ENCODE measurements at regions not wholly inside any gene's neighbourhood (a gene's known extent, or its start where the extent isn't known, plus 50 kb on each side); places are given as distances from the start of the nearest gene placed in this dataset.

GRCh38 chr3:5068531-5069050 is 53.5 kb upstream of the ARL8B start:
- no peak overlapping the region for H3K4me3 ChIP-seq (IDR thresholded peaks at IDR 0.05; ENCODE audit: insufficient read depth, low read depth, low read length)

DNA sequence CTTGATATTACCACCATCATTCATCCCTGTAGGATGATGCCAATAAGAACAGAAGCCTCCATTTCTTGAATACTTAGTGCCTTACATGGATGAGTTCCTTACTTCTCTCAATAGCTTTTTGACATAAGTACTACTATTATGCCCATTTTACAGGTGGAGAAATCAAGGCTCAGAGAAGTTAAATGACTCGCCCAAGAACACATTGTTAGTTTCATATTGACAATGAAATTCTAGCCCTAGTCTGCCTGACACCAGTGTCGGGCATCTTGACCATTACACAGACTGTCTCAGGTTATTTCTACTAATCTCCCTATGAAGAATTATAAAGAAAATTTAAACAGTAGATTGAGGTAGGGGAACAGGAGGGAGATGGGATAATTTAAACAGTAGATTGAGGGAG is 52.5 kb upstream of the ARL8B start:
- Histone ChIP-seq H3K4me2 (no peak overlapping the region), H3K9ac (no peak overlapping the region), H3K36me3 (ENCODE audit: insufficient read depth) (no peaks in the 10 kb centered on the region), H3K27me3 (ENCODE audit: insufficient read depth, low read depth) (no peaks in the 10 kb centered on the region), H4K20me1 (ENCODE audit: insufficient read depth) (no peaks in the 10 kb centered on the region), H3K4me3 (IDR thresholded peaks at IDR 0.05; ENCODE audit: insufficient read depth, low read depth, low read length) (no peak overlapping the region), H3K4me1 (ENCODE audit: low read depth, poor library complexity, severe bottlenecking) (no peaks in the 10 kb centered on the region), H2AFZ (ENCODE audit: low read depth) (no peak overlapping the region), H3K27ac (no peak overlapping the region), H3K79me2 (ENCODE audit: insufficient read depth, low read depth) (no peaks in the 10 kb centered on the region)
- TF ChIP-seq CTCF (conservative IDR thresholded peaks at IDR 0.05; ENCODE audit: low read depth, low read length) = no peak

More at GRCh38 chr3:5068531-5069050, 53.5 kb upstream of the ARL8B start:
- Histone ChIP-seq H3K27ac (no peak overlapping the region), H3K36me3 (ENCODE audit: insufficient read depth) (no peaks in the 10 kb centered on the region), H3K79me2 (ENCODE audit: insufficient read depth, low read depth) (no peaks in the 10 kb centered on the region), H4K20me1 (ENCODE audit: insufficient read depth) (no peaks in the 10 kb centered on the region), H3K9ac (no peak overlapping the region), H3K4me2 (no peak overlapping the region), H2AFZ (ENCODE audit: low read depth) (no peak overlapping the region), H3K27me3 (ENCODE audit: insufficient read depth, low read depth) (no peaks in the 10 kb centered on the region), H3K4me1 (ENCODE audit: low read depth, poor library complexity, severe bottlenecking) (no peaks in the 10 kb centered on the region)
- no peak for TF ChIP-seq CTCF (conservative IDR thresholded peaks at IDR 0.05; ENCODE audit: low read depth, low read length)

DNA sequence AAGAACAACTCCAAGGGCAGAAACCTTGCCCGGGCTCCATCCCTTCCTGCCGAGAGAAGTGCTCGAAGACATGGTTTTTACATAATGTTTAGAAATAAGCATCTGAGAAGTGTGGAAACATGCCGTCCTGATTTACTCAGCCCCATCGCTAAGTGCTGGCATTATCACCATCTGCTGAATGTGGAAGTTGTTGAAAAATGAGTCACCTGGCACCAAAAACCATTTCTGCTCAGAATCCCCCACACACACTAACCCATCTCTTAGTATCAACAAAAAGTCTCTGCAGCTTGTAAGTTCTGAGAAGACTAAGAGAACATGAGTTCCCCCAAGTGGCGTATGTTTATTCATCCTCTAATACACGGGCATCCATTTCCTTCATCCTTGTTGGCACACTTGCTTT is 51.0 kb upstream of the ARL8B start:
- H4K20me1 ChIP-seq (ENCODE audit: insufficient read depth) = no peaks in the 10 kb centered on the region
- H3K4me3 ChIP-seq (IDR thresholded peaks at IDR 0.05; ENCODE audit: insufficient read depth, low read depth, low read length) = no peak overlapping the region
- H3K27me3 ChIP-seq (ENCODE audit: insufficient read depth, low read depth) = no peaks in the 10 kb centered on the region
- TF ChIP-seq CTCF (conservative IDR thresholded peaks at IDR 0.05; ENCODE audit: low read depth, low read length) = no peak
- no peak overlapping the region for H2AFZ ChIP-seq (ENCODE audit: low read depth)
- H3K79me2 ChIP-seq (ENCODE audit: insufficient read depth, low read depth) = no peaks in the 10 kb centered on the region
- H3K4me1 ChIP-seq (ENCODE audit: low read depth, poor library complexity, severe bottlenecking) = no peaks in the 10 kb centered on the region
- H3K9ac ChIP-seq = no peak overlapping the region
- H3K27ac ChIP-seq = no peak overlapping the region
- no peak overlapping the region for H3K4me2 ChIP-seq
- H3K36me3 ChIP-seq (ENCODE audit: insufficient read depth) = no peaks in the 10 kb centered on the region

DNA sequence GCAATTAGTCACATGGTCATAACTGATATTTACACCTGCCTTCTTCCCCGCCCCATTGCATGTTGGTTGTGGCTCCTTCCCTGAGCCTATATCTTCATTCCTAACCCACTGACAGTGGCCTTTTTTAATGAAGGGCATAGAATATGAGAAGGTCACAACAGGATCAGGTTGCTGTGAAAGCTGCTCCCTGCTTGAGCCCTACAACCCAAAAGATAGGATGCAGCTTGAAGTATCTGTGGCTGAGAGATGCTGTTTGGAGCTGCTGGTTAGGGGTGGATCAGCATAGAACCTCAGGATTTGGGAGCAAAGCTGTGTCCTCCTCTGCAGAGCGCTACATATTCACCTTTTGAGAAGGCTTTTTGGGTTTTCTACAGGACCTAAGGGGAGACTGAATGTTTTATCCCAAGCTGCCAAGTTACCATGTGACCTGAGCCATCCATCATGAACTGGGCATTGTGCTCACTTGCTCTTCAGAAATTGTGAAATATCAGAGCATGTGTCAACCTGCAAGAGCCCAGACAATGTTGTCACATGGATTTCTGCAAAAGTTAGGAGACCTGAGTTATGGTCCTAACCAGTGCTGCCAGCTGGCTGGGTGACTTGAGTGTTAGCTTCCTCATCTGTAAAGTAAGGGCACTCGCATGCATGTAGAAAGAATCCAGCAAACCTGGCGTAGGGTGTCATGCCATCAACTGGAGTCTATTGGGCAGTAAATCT is 49.8 kb upstream of the ARL8B start:
- no peak overlapping the region for H3K4me2 ChIP-seq
- no peaks in the 10 kb centered on the region for H3K36me3 ChIP-seq (ENCODE audit: insufficient read depth)
- no peaks in the 10 kb centered on the region for H4K20me1 ChIP-seq (ENCODE audit: insufficient read depth)
- H3K4me3 ChIP-seq (IDR thresholded peaks at IDR 0.05; ENCODE audit: insufficient read depth, low read depth, low read length) = no peak overlapping the region
- no peak for TF ChIP-seq CTCF (conservative IDR thresholded peaks at IDR 0.05; ENCODE audit: low read depth, low read length)
- H3K9ac ChIP-seq = no peak overlapping the region
- no peaks in the 10 kb centered on the region for H3K27me3 ChIP-seq (ENCODE audit: insufficient read depth, low read depth)
- H3K27ac ChIP-seq = no peak overlapping the region
- no peak overlapping the region for H2AFZ ChIP-seq (ENCODE audit: low read depth)
- no peaks in the 10 kb centered on the region for H3K79me2 ChIP-seq (ENCODE audit: insufficient read depth, low read depth)
- no peaks in the 10 kb centered on the region for H3K4me1 ChIP-seq (ENCODE audit: low read depth, poor library complexity, severe bottlenecking)

Data from KMS-11 (cell line).